ENCODE measurements at regions not wholly inside any gene's neighbourhood (a gene's known extent, or its start where the extent isn't known, plus 50 kb on each side); places are given as distances from the start of the nearest gene placed in this dataset.

- ATAC-seq: no peak
- H3K4me3 ChIP-seq (ENCODE audit: low read depth in 2 of 2, low read length in 2 of 2): no peak overlapping the region
- in situ Hi-C loops (cut with HindIII; ENCODE audit: low pct_unique_long_range_greater_than_20kb, low sequenced_read_pairs): no loop called here
- no peaks in the 10 kb centered on the region for H3K9me3 ChIP-seq (ENCODE audit: control insufficient read depth, insufficient read depth, low read depth, low read length)
- DNase-seq (ENCODE audit: low read depth, low spot score): no peak
- H3K36me3 ChIP-seq (ENCODE audit: control insufficient read depth, insufficient read depth, low read length): no peaks in the 10 kb centered on the region
- BruUV-seq (replicated peaks): no TSS peak
- TF ChIP-seq SIN3A (IDR thresholded peaks at IDR 0.05; ENCODE audit: borderline replicate concordance, insufficient read depth, low read depth, low read length) (no peak), CTCF (IDR thresholded peaks at IDR 0.05) (no peak), TCF7L2 (IDR thresholded peaks at IDR 0.05; ENCODE audit: low read depth, low read length) (no peak), POLR2AphosphoS5 (IDR thresholded peaks at IDR 0.05; ENCODE audit: low read depth, low read length) (no peak), REST (IDR thresholded peaks at IDR 0.05; ENCODE audit: insufficient read depth in 1 of 2, low read depth in 2 of 2, low read length in 1 of 2) (no peak)
- H3K4me1 ChIP-seq (ENCODE audit: control insufficient read depth, insufficient read depth, low read length): no peaks in the 10 kb centered on the region
- intact Hi-C loops (cut with micrococcal nuclease; ENCODE audit: unreplicated experiment): no loop called here
- POLR2A ChIA-PET: no interaction called here
- no peak overlapping the region for H3K27ac ChIP-seq (ENCODE audit: low read length)
- no peaks in the 10 kb centered on the region for H3K27me3 ChIP-seq (ENCODE audit: control insufficient read depth, insufficient read depth, low read length)
- CTCF ChIA-PET: no interaction called here
Observed at GRCh38 chrX:137195991-137196390, 162.2 kb upstream of the GPR101 start.

- DNase-seq (ENCODE audit: low read depth, low spot score) (no peak), ATAC-seq (no peak)
- H3K4me1 ChIP-seq (ENCODE audit: control insufficient read depth, insufficient read depth, low read length): no peaks in the 10 kb centered on the region
- TF ChIP-seq TCF7L2 (IDR thresholded peaks at IDR 0.05; ENCODE audit: low read depth, low read length) (no peak), CTCF (IDR thresholded peaks at IDR 0.05) (no peak), SIN3A (IDR thresholded peaks at IDR 0.05; ENCODE audit: borderline replicate concordance, insufficient read depth, low read depth, low read length) (no peak), POLR2AphosphoS5 (IDR thresholded peaks at IDR 0.05; ENCODE audit: low read depth, low read length) (no peak), REST (IDR thresholded peaks at IDR 0.05; ENCODE audit: insufficient read depth in 1 of 2, low read depth in 2 of 2, low read length in 1 of 2) (no peak)
- intact Hi-C loops (cut with micrococcal nuclease; ENCODE audit: unreplicated experiment) (no loop called here), in situ Hi-C loops (cut with HindIII; ENCODE audit: low pct_unique_long_range_greater_than_20kb, low sequenced_read_pairs) (no loop called here)
- no peaks in the 10 kb centered on the region for H3K9me3 ChIP-seq (ENCODE audit: control insufficient read depth, insufficient read depth, low read depth, low read length)
- H3K27me3 ChIP-seq (ENCODE audit: control insufficient read depth, insufficient read depth, low read length): no peaks in the 10 kb centered on the region
- ChIA-PET POLR2A (no interaction called here), CTCF (no interaction called here)
- no peaks in the 10 kb centered on the region for H3K36me3 ChIP-seq (ENCODE audit: control insufficient read depth, insufficient read depth, low read length)
- no TSS peak for BruUV-seq (replicated peaks)
- no peak overlapping the region for H3K4me3 ChIP-seq (ENCODE audit: low read depth in 2 of 2, low read length in 2 of 2)
- no peak overlapping the region for H3K27ac ChIP-seq (ENCODE audit: low read length)
Observed at GRCh38 chrX:137195296-137195695, 161.5 kb upstream of the GPR101 start.
